Body of pancreas (tissue), 4 donors: ENCODE measurements at regions not wholly inside any gene's neighbourhood (a gene's known extent, or its start where the extent isn't known, plus 50 kb on each side); places are given as distances from the start of the nearest gene placed in this dataset.

ENCODE experiments used
- CTCF ChIP-seq, 7 experiments: fragments of 450-650 bp in 4 of 7; fragments of 200-600 bp in 3 of 7; sonication (generic) in 3 of 7; IDR thresholded peaks; one replicate each; pipeline ENCODE4 v1.5.1; 2016 to 2019; ENCODE audit warnings: antibody characterized with exemption in 7 of 7
- POLR2A ChIP-seq, 3 donors: fragments of 450-650 bp; IDR thresholded peaks; one replicate each; pipeline ENCODE4 v1.6.1; 2016; ENCODE audit warnings: antibody characterized with exemption in 3 of 3, mild to moderate bottlenecking in 2 of 3

- TF ChIP-seq CTCF (IDR thresholded peaks at IDR 0.05) (no peak), POLR2A (IDR thresholded peaks at IDR 0.05) (no peak)
Observed at GRCh38 chr12:104895415-104895814, 62.7 kb downstream of the SLC41A2 start.
